Epidermal melanocyte (primary cell): ENCODE measurements at regions not wholly inside any gene's neighbourhood (a gene's known extent, or its start where the extent isn't known, plus 50 kb on each side); places are given as distances from the start of the nearest gene placed in this dataset.

Experiments used
- DNase-seq: peaks from one replicate; pipeline ENCODE4 v3.0.0; 2011; ENCODE audit warnings: low spot score; ENCODE audit not compliant: insufficient read length

GRCh38 chr6:14365393-14365792, 247.8 kb downstream of the CD83 start:
- DNase-seq: no peak

- no peak for DNase-seq
These were observed 248.7 kb downstream of the CD83 start for GRCh38 chr6:14366315-14366714.

- no peak for DNase-seq
These were observed 249.3 kb downstream of the CD83 start for GRCh38 chr6:14366872-14367271.

- DNase-seq: no peak
These were observed 249.7 kb downstream of the CD83 start for GRCh38 chr6:14367296-14367695.

- DNase-seq: no peak
These were observed 252.1 kb downstream of the CD83 start for GRCh38 chr6:14369717-14370116.

GRCh38 chr6:14371530-14371929, 254.0 kb downstream of the CD83 start:
- DNase-seq: no peak

GRCh38 chr6:14372734-14373489, 255.3 kb downstream of the CD83 start:
- DNase-seq: no peak

- DNase-seq: no peak
These were observed 256.3 kb downstream of the CD83 start for GRCh38 chr6:14373648-14374437.

- no peak for DNase-seq
These were observed 258.4 kb downstream of the CD83 start for GRCh38 chr6:14375930-14376329.

- no peak for DNase-seq
These were observed 262.0 kb downstream of the CD83 start for GRCh38 chr6:14379568-14379967.

GRCh38 chr6:14380086-14380820, 262.7 kb downstream of the CD83 start:
- no peak for DNase-seq

GRCh38 chr6:14380901-14381828, 263.6 kb downstream of the CD83 start:
- DNase-seq: no peak

GRCh38 chr6:14381829-14382677, 264.5 kb downstream of the CD83 start:
- DNase-seq: no peak

GRCh38 chr6:14382678-14383236, 265.2 kb downstream of the CD83 start:
- DNase-seq: no peak

GRCh38 chr6:14383393-14384174, 266.0 kb downstream of the CD83 start:
- no peak for DNase-seq

GRCh38 chr6:14384175-14384949, 266.8 kb downstream of the CD83 start:
- DNase-seq: no peak

GRCh38 chr6:14386263-14386662, 268.7 kb downstream of the CD83 start:
- no peak for DNase-seq

- no peak for DNase-seq
These were observed 269.1 kb downstream of the CD83 start for GRCh38 chr6:14386668-14387067.
